HG02852 (cell line): ENCODE measurements at regions not wholly inside any gene's neighbourhood (a gene's known extent, or its start where the extent isn't known, plus 50 kb on each side); places are given as distances from the start of the nearest gene placed in this dataset.
"Not testable (repeated sequence)": the region's sequence is repeated elsewhere in the genome, so short reads cannot be mapped to it uniquely, and the experiment has no call there.

Source experiments
- ATAC-seq: cut with Tn5 transposase; IDR thresholded peaks from one replicate; pipeline ENCODE4 v1.9.1; 2021; ENCODE audit warnings: mild to moderate bottlenecking, moderate library complexity; ENCODE audit not compliant: unreplicated experiment

- ATAC-seq: no peak
These were observed 300.2 kb upstream of the RGMA start for GRCh38 chr15:93389211-93389610.

- no peak for ATAC-seq
These were observed 295.9 kb upstream of the RGMA start for GRCh38 chr15:93384886-93385285.

- no peak for ATAC-seq
These were observed 293.3 kb upstream of the RGMA start for GRCh38 chr15:93382200-93382820.

- no peak for ATAC-seq
These were observed 289.5 kb upstream of the RGMA start for GRCh38 chr15:93378558-93378957.

GRCh38 chr15:93372865-93373223, 283.8 kb upstream of the RGMA start:
- ATAC-seq: no peak

GRCh38 chr15:93372208-93372864, 283.3 kb upstream of the RGMA start:
- no peak for ATAC-seq

GRCh38 chr15:93366387-93367100, 277.5 kb upstream of the RGMA start:
- ATAC-seq: no peak

- no peak for ATAC-seq
These were observed 273.8 kb upstream of the RGMA start for GRCh38 chr15:93362821-93363220.

GRCh38 chr15:93362203-93362602, 273.2 kb upstream of the RGMA start:
- no peak for ATAC-seq

- ATAC-seq: no peak
These were observed 272.7 kb upstream of the RGMA start for GRCh38 chr15:93361703-93362102.

- no peak for ATAC-seq
These were observed 272.0 kb upstream of the RGMA start for GRCh38 chr15:93360976-93361375.

GRCh38 chr15:93360318-93360717, 271.3 kb upstream of the RGMA start:
- no peak for ATAC-seq

- no peak for ATAC-seq
These were observed 270.6 kb upstream of the RGMA start for GRCh38 chr15:93359425-93360131.

- ATAC-seq: no peak
These were observed 270.0 kb upstream of the RGMA start for GRCh38 chr15:93359060-93359408.

- ATAC-seq: no peak
These were observed 269.4 kb upstream of the RGMA start for GRCh38 chr15:93358166-93359059.

- ATAC-seq: no peak
These were observed 259.9 kb upstream of the RGMA start for GRCh38 chr15:93348711-93349545.

- ATAC-seq: no peak
These were observed 259.0 kb upstream of the RGMA start for GRCh38 chr15:93347986-93348385.

- ATAC-seq: no peak
These were observed 257.0 kb upstream of the RGMA start for GRCh38 chr15:93345981-93346380.

- ATAC-seq: not testable (repeated sequence)
These were observed 254.4 kb upstream of the RGMA start for GRCh38 chr15:93343402-93343801.

- ATAC-seq: no peak
These were observed 252.2 kb upstream of the RGMA start for GRCh38 chr15:93341164-93341563.
